ENCODE measurements at regions not wholly inside any gene's neighbourhood (a gene's known extent, or its start where the extent isn't known, plus 50 kb on each side); places are given as distances from the start of the nearest gene placed in this dataset.

DNA sequence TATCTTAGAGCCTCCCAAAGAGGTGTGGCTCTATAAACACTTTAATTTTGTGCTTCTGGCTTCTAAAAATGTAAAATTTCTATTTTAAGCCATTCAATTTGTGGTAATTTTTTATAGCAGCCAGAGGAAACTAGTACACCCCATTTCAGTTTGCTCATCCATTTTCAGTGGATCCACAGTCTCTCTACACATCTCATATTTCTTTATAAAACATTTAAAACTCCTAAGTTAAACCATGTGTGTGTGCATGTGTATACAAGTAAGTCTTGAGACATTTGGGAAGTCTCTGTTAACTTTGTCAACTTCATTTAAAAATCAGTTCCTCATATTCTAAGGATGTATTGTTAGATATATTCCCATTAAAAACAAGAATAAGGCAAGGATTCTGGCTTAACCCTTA lies 273.2 kb downstream of the IL15 start:
- FAIRE-seq: no peak
- dilution Hi-C loops (cut with MboI; ENCODE audit: extremely low pct_ligation_motif_present, low sequenced_read_pairs): no loop called here
- no peak overlapping the region for H3K4me2 ChIP-seq (ENCODE audit: insufficient read depth, low read length)
- H3K4me1 ChIP-seq (ENCODE audit: control insufficient read depth, extremely low read depth, insufficient read depth, low read length): peaks cover 11% of the 10 kb centered on the region
- no peak overlapping the region for H3K9ac ChIP-seq (replicated peaks; ENCODE audit: extremely low read depth, insufficient read depth, low read length)
- no peaks in the 10 kb centered on the region for H3K9me1 ChIP-seq (replicated peaks; ENCODE audit: control insufficient read depth, extremely low read depth, insufficient read depth, low read length)
- H3K27me3 ChIP-seq (ENCODE audit: control insufficient read depth in 2 of 2, insufficient read depth in 2 of 2, low read length in 2 of 2): no peaks in the 10 kb centered on the region
- no peak overlapping the region for H3K27ac ChIP-seq (ENCODE audit: insufficient read depth, low read depth, low read length)
- no peaks in the 10 kb centered on the region for H3K9me3 ChIP-seq (replicated peaks; ENCODE audit: control insufficient read depth, insufficient read depth, low read length)
- POLR2A ChIA-PET: no interaction called here
- DNase-seq (ENCODE audit: low read depth, low spot score): no peak
- H2AFZ ChIP-seq (ENCODE audit: low read depth, low read length): no peak overlapping the region
- no TSS peak for BruUV-seq (replicated peaks)
- H3K4me3 ChIP-seq (replicated peaks in 1 of 3; ENCODE audit: insufficient read depth in 1 of 3, low read depth in 1 of 3, low read length in 3 of 3): no peak overlapping the region
- no peaks in the 10 kb centered on the region for H4K20me1 ChIP-seq (replicated peaks; ENCODE audit: control insufficient read depth, extremely low read depth, insufficient read depth, low read length)
- no peaks in the 10 kb centered on the region for H3K79me2 ChIP-seq (ENCODE audit: control insufficient read depth, insufficient read depth, low read length)
- CTCF ChIA-PET: no interaction called here
- intact Hi-C loops (cut with micrococcal nuclease): no loop called here
- no peaks in the 10 kb centered on the region for H3K36me3 ChIP-seq (ENCODE audit: control insufficient read depth in 2 of 2, extremely low read depth in 1 of 2, insufficient read depth in 2 of 2, low read length in 2 of 2)
- TF ChIP-seq, protein P1, sequence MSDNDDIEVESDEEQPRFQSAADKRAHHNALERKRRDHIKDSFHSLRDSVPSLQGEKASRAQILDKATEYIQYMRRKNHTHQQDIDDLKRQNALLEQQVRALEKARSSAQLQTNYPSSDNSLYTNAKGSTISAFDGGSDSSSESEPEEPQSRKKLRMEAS (IDR thresholded peaks at IDR 0.05; ENCODE audit: insufficient read depth, insufficient read length): no peak
- TF ChIP-seq POLR2AphosphoS5 (IDR thresholded peaks at IDR 0.05; ENCODE audit: insufficient read depth, low read depth, low read length): no peak
- TF ChIP-seq GATA2 (IDR thresholded peaks at IDR 0.05; ENCODE audit: insufficient read depth, insufficient read length, low read depth, low read length): no peak
- no peak for TF ChIP-seq JUN (IDR thresholded peaks at IDR 0.05; ENCODE audit: borderline replicate concordance, insufficient read depth, insufficient read length, low read depth)
- no peak for TF ChIP-seq POLR2A (IDR thresholded peaks at IDR 0.05; ENCODE audit: low read depth, low read length)
- no peak for TF ChIP-seq MYC (IDR thresholded peaks at IDR 0.05; ENCODE audit: low read depth, low read length)
- TF ChIP-seq, protein P2, sequence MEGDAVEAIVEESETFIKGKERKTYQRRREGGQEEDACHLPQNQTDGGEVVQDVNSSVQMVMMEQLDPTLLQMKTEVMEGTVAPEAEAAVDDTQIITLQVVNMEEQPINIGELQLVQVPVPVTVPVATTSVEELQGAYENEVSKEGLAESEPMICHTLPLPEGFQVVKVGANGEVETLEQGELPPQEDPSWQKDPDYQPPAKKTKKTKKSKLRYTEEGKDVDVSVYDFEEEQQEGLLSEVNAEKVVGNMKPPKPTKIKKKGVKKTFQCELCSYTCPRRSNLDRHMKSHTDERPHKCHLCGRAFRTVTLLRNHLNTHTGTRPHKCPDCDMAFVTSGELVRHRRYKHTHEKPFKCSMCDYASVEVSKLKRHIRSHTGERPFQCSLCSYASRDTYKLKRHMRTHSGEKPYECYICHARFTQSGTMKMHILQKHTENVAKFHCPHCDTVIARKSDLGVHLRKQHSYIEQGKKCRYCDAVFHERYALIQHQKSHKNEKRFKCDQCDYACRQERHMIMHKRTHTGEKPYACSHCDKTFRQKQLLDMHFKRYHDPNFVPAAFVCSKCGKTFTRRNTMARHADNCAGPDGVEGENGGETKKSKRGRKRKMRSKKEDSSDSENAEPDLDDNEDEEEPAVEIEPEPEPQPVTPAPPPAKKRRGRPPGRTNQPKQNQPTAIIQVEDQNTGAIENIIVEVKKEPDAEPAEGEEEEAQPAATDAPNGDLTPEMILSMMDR (IDR thresholded peaks at IDR 0.05; ENCODE audit: extremely low read depth in 1 of 2, insufficient read depth in 1 of 2, low read depth in 1 of 2, low read length in 2 of 2): no peak
- TF ChIP-seq EZH2 (IDR thresholded peaks at IDR 0.05; ENCODE audit: borderline replicate concordance, low read depth, low read length, severe bottlenecking): no peak
- no peak for TF ChIP-seq FOS (IDR thresholded peaks at IDR 0.05; ENCODE audit: borderline replicate concordance, insufficient read depth, low read length)
